IPS-20b (cell line): ENCODE measurements at regions not wholly inside any gene's neighbourhood (a gene's known extent, or its start where the extent isn't known, plus 50 kb on each side); places are given as distances from the start of the nearest gene placed in this dataset.
"Not testable (repeated sequence)": the region's sequence is repeated elsewhere in the genome, so short reads cannot be mapped to it uniquely, and the experiment has no call there.

Experiments
- H3K27ac ChIP-seq: one replicate; pipeline ENCODE4 v1.5.1; 2013; ENCODE audit warnings: low read length
- H3K27me3 ChIP-seq: 2 replicates; pipeline ENCODE4 v1.6.1; 2013; ENCODE audit warnings: mild to moderate bottlenecking, low read length, inconsistent platforms; ENCODE audit not compliant: insufficient read depth
- H3K36me3 ChIP-seq: 2 replicates; pipeline ENCODE4 v1.6.1; 2013; ENCODE audit warnings: low read depth, mild to moderate bottlenecking, inconsistent platforms, low read length, moderate library complexity; ENCODE audit not compliant: insufficient read depth
- H3K4me1 ChIP-seq: 2 replicates; pipeline ENCODE4 v1.6.1; 2013; ENCODE audit warnings: mild to moderate bottlenecking, control low read depth, inconsistent platforms, low read length, moderate library complexity; ENCODE audit not compliant: insufficient read depth
- H3K4me3 ChIP-seq: 2 replicates; pipeline ENCODE4 v1.5.1; 2013; ENCODE audit warnings: mild to moderate bottlenecking, low read length, inconsistent platforms
- H3K9ac ChIP-seq: 2 replicates; pipeline ENCODE4 v1.6.1; 2013; ENCODE audit warnings: low read depth, mild to moderate bottlenecking, inconsistent platforms, low read length, moderate library complexity
- H3K9me3 ChIP-seq: 2 replicates; pipeline ENCODE4 v1.6.1; 2013; ENCODE audit warnings: mild to moderate bottlenecking, low read depth, low read length, inconsistent platforms; ENCODE audit not compliant: insufficient read depth

- Histone ChIP-seq H3K9ac (no peak overlapping the region), H3K27ac (no peak overlapping the region), H3K36me3 (no peaks in the 10 kb centered on the region), H3K4me1 (peaks cover 9% of the 10 kb centered on the region; the same call in 1 of the 2 replicates), H3K4me3 (no peak overlapping the region), H3K27me3 (no peaks in the 10 kb centered on the region), H3K9me3 (no peaks in the 10 kb centered on the region)
Measured at GRCh38 chr4:85132117-85132516, 165.6 kb upstream of the WDFY3 start.

GRCh38 chr4:85132570-85132969 lies 166.1 kb upstream of the WDFY3 start:
- Histone ChIP-seq H3K4me1 (peaks cover 9% of the 10 kb centered on the region; the same call in 1 of the 2 replicates), H3K4me3 (no peak overlapping the region), H3K36me3 (no peaks in the 10 kb centered on the region), H3K27me3 (no peaks in the 10 kb centered on the region), H3K27ac (no peak overlapping the region), H3K9ac (no peak overlapping the region), H3K9me3 (no peaks in the 10 kb centered on the region)

GRCh38 chr4:85139749-85140148 lies 173.3 kb upstream of the WDFY3 start:
- H3K9ac ChIP-seq, H3K27me3 ChIP-seq, H3K4me1 ChIP-seq, H3K4me3 ChIP-seq, H3K27ac ChIP-seq, H3K9me3 ChIP-seq, H3K36me3 ChIP-seq: not testable (repeated sequence)

- no peaks in the 10 kb centered on the region for H3K9me3 ChIP-seq
- H3K4me1 ChIP-seq, result no peaks in the 10 kb centered on the region
- H3K9ac ChIP-seq, result no peak overlapping the region
- H3K27ac ChIP-seq, result no peak overlapping the region
- no peaks in the 10 kb centered on the region for H3K27me3 ChIP-seq
- H3K36me3 ChIP-seq, result no peaks in the 10 kb centered on the region
- H3K4me3 ChIP-seq, result no peak overlapping the region
Measured at GRCh38 chr4:85142451-85142850, 176.0 kb upstream of the WDFY3 start.

- H3K4me1 ChIP-seq, result no peaks in the 10 kb centered on the region
- no peak overlapping the region for H3K4me3 ChIP-seq
- H3K9ac ChIP-seq, result no peak overlapping the region
- no peak overlapping the region for H3K27ac ChIP-seq
- H3K36me3 ChIP-seq, result no peaks in the 10 kb centered on the region
- no peaks in the 10 kb centered on the region for H3K9me3 ChIP-seq
- no peaks in the 10 kb centered on the region for H3K27me3 ChIP-seq
Measured at GRCh38 chr4:85147481-85148076, 181.1 kb upstream of the WDFY3 start.

GRCh38 chr4:85149676-85150075 lies 183.2 kb upstream of the WDFY3 start:
- Histone ChIP-seq H3K27me3 (no peaks in the 10 kb centered on the region), H3K36me3 (no peaks in the 10 kb centered on the region), H3K9ac (no peak overlapping the region), H3K4me3 (no peak overlapping the region), H3K27ac (no peak overlapping the region), H3K9me3 (no peaks in the 10 kb centered on the region), H3K4me1 (no peaks in the 10 kb centered on the region)

GRCh38 chr4:85151371-85151770 lies 184.9 kb upstream of the WDFY3 start:
- Histone ChIP-seq H3K9ac (no peak overlapping the region), H3K27ac (no peak overlapping the region), H3K27me3 (no peaks in the 10 kb centered on the region), H3K9me3 (no peaks in the 10 kb centered on the region), H3K4me1 (no peaks in the 10 kb centered on the region), H3K36me3 (no peaks in the 10 kb centered on the region), H3K4me3 (no peak overlapping the region)

GRCh38 chr4:85151786-85152185 lies 185.3 kb upstream of the WDFY3 start:
- no peaks in the 10 kb centered on the region for H3K4me1 ChIP-seq
- no peak overlapping the region for H3K27ac ChIP-seq
- no peaks in the 10 kb centered on the region for H3K27me3 ChIP-seq
- no peaks in the 10 kb centered on the region for H3K9me3 ChIP-seq
- H3K4me3 ChIP-seq, result no peak overlapping the region
- H3K9ac ChIP-seq, result no peak overlapping the region
- no peaks in the 10 kb centered on the region for H3K36me3 ChIP-seq

GRCh38 chr4:85152480-85152879 lies 186.0 kb upstream of the WDFY3 start:
- Histone ChIP-seq H3K4me3 (no peak overlapping the region), H3K4me1 (no peaks in the 10 kb centered on the region), H3K36me3 (no peaks in the 10 kb centered on the region), H3K9me3 (no peaks in the 10 kb centered on the region), H3K27ac (no peak overlapping the region), H3K9ac (no peak overlapping the region), H3K27me3 (no peaks in the 10 kb centered on the region)

- no peak overlapping the region for H3K27ac ChIP-seq
- no peaks in the 10 kb centered on the region for H3K36me3 ChIP-seq
- no peaks in the 10 kb centered on the region for H3K9me3 ChIP-seq
- H3K27me3 ChIP-seq, result no peaks in the 10 kb centered on the region
- no peak overlapping the region for H3K4me3 ChIP-seq
- no peak overlapping the region for H3K9ac ChIP-seq
- H3K4me1 ChIP-seq, result no peaks in the 10 kb centered on the region
Measured at GRCh38 chr4:85153221-85153620, 186.7 kb upstream of the WDFY3 start.

- H3K9ac ChIP-seq, result no peak overlapping the region
- no peaks in the 10 kb centered on the region for H3K9me3 ChIP-seq
- no peaks in the 10 kb centered on the region for H3K27me3 ChIP-seq
- no peak overlapping the region for H3K4me3 ChIP-seq
- no peak overlapping the region for H3K27ac ChIP-seq
- no peaks in the 10 kb centered on the region for H3K36me3 ChIP-seq
- no peaks in the 10 kb centered on the region for H3K4me1 ChIP-seq
Measured at GRCh38 chr4:85154591-85154990, 188.1 kb upstream of the WDFY3 start.

GRCh38 chr4:85165808-85166207 lies 199.3 kb upstream of the WDFY3 start:
- Histone ChIP-seq H3K9me3 (no peaks in the 10 kb centered on the region), H3K9ac (no peak overlapping the region), H3K4me3 (no peak overlapping the region), H3K36me3 (no peaks in the 10 kb centered on the region), H3K4me1 (no peaks in the 10 kb centered on the region), H3K27ac (no peak overlapping the region), H3K27me3 (no peaks in the 10 kb centered on the region)
